K562 (cell line): ENCODE measurements at regions not wholly inside any gene's neighbourhood (a gene's known extent, or its start where the extent isn't known, plus 50 kb on each side); places are given as distances from the start of the nearest gene placed in this dataset.

ENCODE experiments used
- ATAC-seq: fragments of 200-7000 bp; cut with Tn5 transposase; 3 replicates; pipeline ENCODE4 v1.9.1; 2020; ENCODE audit warnings: moderate library complexity
- BruUV-seq: library from RNA; stranded (reverse); fragments of 400-500 nt; replicated peaks from 2 replicates; lab custom pipeline; 2021; lab: Mats Ljungman, UMichigan
- CTCF ChIA-PET: fragments of 300-600 bp; formaldehyde crosslinking; extraction: SDS; loops from one replicate; lab custom pipeline; 2021; ENCODE audit warnings: low intra/inter-chr PET ratio; lab: Yijun Ruan, JAX
- POLR2A ChIA-PET: fragments of 300-600, 350-650 bp; sonication (Branson Sonifier 250); formaldehyde crosslinking; extraction: SDS; loops from one replicate; lab custom pipeline; 2021; ENCODE audit warnings: antibody characterized with exemption, inconsistent platforms; lab: Yijun Ruan, JAX
- DNase-seq, 4 experiments: peaks; one replicate each; pipeline versions ENCODE4 v3.0.0 to v3.0.0-alpha.2; 2011 to 2018; ENCODE audit warnings: low spot score in 3 of 4, mixed read lengths in 3 of 4; ENCODE audit errors: extremely low read depth in 1 of 4
- FAIRE-seq: peaks from 2 replicates; lab custom pipeline; 2011; peaks lifted over from hg19 to GRCh38; lab: Jason Lieb, UNC
- H2AFZ ChIP-seq: 2 replicates; pipeline ENCODE4 v1.6.0; 2011; ENCODE audit warnings: low read depth, low read length, control low read depth, inconsistent platforms
- H3K27ac ChIP-seq: fragments of 200-600 bp; 3 replicates; pipeline ENCODE4 v1.8.0; 2011; ENCODE audit warnings: low read depth, mild to moderate bottlenecking, control low read depth, inconsistent platforms, low read length, moderate library complexity, mixed read lengths; ENCODE audit errors: extremely low read depth
- H3K27me3 ChIP-seq, 2 experiments: fragments of 300-600 bp in 1 of 2; 2 replicates in 1 of 2; 3 replicates in 1 of 2; pipeline versions ENCODE4 v1.6.0 to v1.8.0; 2011; ENCODE audit warnings: inconsistent platforms in 2 of 2, low read length in 2 of 2, mild to moderate bottlenecking in 1 of 2, mixed read lengths in 1 of 2, moderate library complexity in 1 of 2; ENCODE audit not compliant: control insufficient read depth in 2 of 2, insufficient read depth in 2 of 2
- H3K36me3 ChIP-seq: fragments of 300-600 bp; 3 replicates; pipeline ENCODE4 v1.8.0; 2011; ENCODE audit warnings: mild to moderate bottlenecking, low read length, inconsistent platforms; ENCODE audit not compliant: control insufficient read depth, insufficient read depth
- H3K4me1 ChIP-seq, 2 experiments: fragments of 200-600 bp in 1 of 2; replicated peaks in 1 of 2; 2 replicates in 1 of 2; 3 replicates in 1 of 2; pipeline versions ENCODE4 v1.5.1 to v1.8.0; 2011; ENCODE audit warnings: inconsistent platforms in 2 of 2, low read length in 2 of 2, mild to moderate bottlenecking in 1 of 2, mixed read lengths in 1 of 2, moderate library complexity in 1 of 2; ENCODE audit not compliant: control insufficient read depth in 2 of 2, insufficient read depth in 2 of 2
- H3K4me2 ChIP-seq: 2 replicates; pipeline ENCODE4 v1.6.1; 2011; ENCODE audit warnings: low read length, control low read depth, inconsistent platforms, mixed read lengths; ENCODE audit not compliant: insufficient read depth
- H3K4me3 ChIP-seq: fragments of 200-600 bp; sonication (generic), shearing (Covaris generic); 2 replicates; pipeline ENCODE4 v1.5.1; 2016; ENCODE audit warnings: control low read depth, inconsistent platforms
- H3K79me2 ChIP-seq: fragments of 200-600 bp; 3 replicates; pipeline ENCODE4 v1.8.0; 2011; ENCODE audit warnings: low read length, inconsistent platforms; ENCODE audit not compliant: control insufficient read depth, insufficient read depth
- H3K9ac ChIP-seq, 2 experiments: 2 replicates each; pipeline versions ENCODE4 v1.6.0 to v1.6.1; 2011; ENCODE audit warnings: low read depth in 2 of 2, low read length in 2 of 2, control low read depth in 1 of 2, inconsistent platforms in 1 of 2, mild to moderate bottlenecking in 1 of 2, mixed read lengths in 1 of 2; ENCODE audit not compliant: insufficient read depth in 1 of 2
- H3K9me1 ChIP-seq: one replicate; pipeline ENCODE4 v1.6.0; 2011; ENCODE audit warnings: inconsistent platforms, mild to moderate bottlenecking, low read length, moderate library complexity; ENCODE audit not compliant: control insufficient read depth, insufficient read depth
- H3K9me3 ChIP-seq: replicated peaks from 2 replicates; pipeline ENCODE4 v1.5.1; 2011; ENCODE audit warnings: low read depth, low read length, inconsistent platforms; ENCODE audit not compliant: control insufficient read depth, insufficient read depth
- H4K20me1 ChIP-seq: replicated peaks from 2 replicates; pipeline ENCODE4 v1.6.1; 2011; ENCODE audit warnings: low read length, inconsistent platforms, mixed read lengths; ENCODE audit not compliant: control insufficient read depth, insufficient read depth
- ATF7 ChIP-seq: fragments of 450-650 bp; IDR thresholded peaks from 2 replicates; pipeline ENCODE4 v1.7.1; 2014; ENCODE audit warnings: mild to moderate bottlenecking, moderate library complexity
- FOXM1 ChIP-seq, 2 experiments: fragments of 450-650 bp in 1 of 2; sonication (generic) in 1 of 2; formaldehyde crosslinking in 1 of 2; IDR thresholded peaks; 2 replicates each; pipeline versions ENCODE4 v1.6.1 to v1.9.0; 2017 to 2022; ENCODE audit warnings: low read depth in 2 of 2, mild to moderate bottlenecking in 2 of 2, missing genetic modification reagents in 1 of 2, moderate library complexity in 1 of 2
- GTF2A2 ChIP-seq: IDR thresholded peaks from 2 replicates; pipeline ENCODE4 v1.6.1; 2016; ENCODE audit warnings: mild to moderate bottlenecking, missing genetic modification characterization, missing compliant biosample characterization
- GTF2B ChIP-seq: IDR thresholded peaks from 2 replicates; pipeline ENCODE4 v1.6.1; 2011; ENCODE audit not compliant: insufficient read length; ENCODE audit errors: extremely low read depth
- IFI16 ChIP-seq: fragments of 250-450 bp; sonication (Bioruptor Pico); IDR thresholded peaks from 2 replicates; pipeline ENCODE4 v2.1.2; 2022; ENCODE audit warnings: mild to moderate bottlenecking, inconsistent platforms
- MLX ChIP-seq, 2 experiments: fragments of 450-650 bp in 1 of 2; sonication (generic) in 1 of 2; formaldehyde crosslinking; conservative IDR thresholded peaks; 2 replicates each; pipeline versions ENCODE4 v1.4.0 to v1.8.1; 2020 to 2022; ENCODE audit warnings: mild to moderate bottlenecking in 1 of 2, missing genetic modification reagents in 1 of 2
- NFE2 ChIP-seq: IDR thresholded peaks from 2 replicates; pipeline ENCODE4 v1.6.1; 2014; ENCODE audit warnings: antibody characterized with exemption, low read depth
- NONO ChIP-seq, 2 experiments: fragments of 200-400 bp in 1 of 2; fragments of 450-650 bp in 1 of 2; formaldehyde crosslinking in 1 of 2; IDR thresholded peaks; 2 replicates each; pipeline ENCODE4 v1.6.1; 2017; ENCODE audit warnings: low read depth in 2 of 2, mild to moderate bottlenecking in 2 of 2, moderate library complexity in 2 of 2, low read length in 1 of 2
- PKNOX1 ChIP-seq: fragments of 450-650 bp; IDR thresholded peaks from 2 replicates; pipeline ENCODE4 v1.6.1; 2016
- PML ChIP-seq: IDR thresholded peaks from 2 replicates; pipeline ENCODE4 v1.6.1; 2012; ENCODE audit warnings: low read length, inconsistent platforms
- TAF15 ChIP-seq: fragments of 200-400 bp; formaldehyde crosslinking; IDR thresholded peaks from 2 replicates; pipeline ENCODE4 v1.6.1; 2017; ENCODE audit warnings: mild to moderate bottlenecking, low read depth, low read length, moderate library complexity
- ZBTB12 ChIP-seq: fragments of 250-450 bp; sonication (Bioruptor Pico); IDR thresholded peaks from 2 replicates; pipeline ENCODE4 v1.4.0; 2020
- ZNF24 ChIP-seq: fragments of 450-650 bp; IDR thresholded peaks from 2 replicates; pipeline ENCODE4 v1.6.1; 2016
- ZNF3 ChIP-seq: fragments of 250-450 bp; sonication (Bioruptor Pico); IDR thresholded peaks from 2 replicates; pipeline ENCODE4 v1.5.0; 2021; ENCODE audit warnings: mild to moderate bottlenecking, moderate library complexity
- ZNF324 ChIP-seq: fragments of 250-450 bp; sonication (Bioruptor Pico); IDR thresholded peaks from 2 replicates; pipeline ENCODE4 v1.4.0; 2020; ENCODE audit warnings: mild to moderate bottlenecking
- WGBS: fragments of 100-300 bp; shearing (Covaris generic); methylation state at CpG from one replicate; pipeline ENCODE4 v1.1.6; 2016; ENCODE audit warnings: low coverage, mixed read lengths; ENCODE audit not compliant: insufficient coverage; ENCODE audit errors: missing lambda C conversion rate; 5-methylcytosine and 5-hydroxymethylcytosine counted together
- in situ Hi-C: fragments of 300-500 bp; cut with MboI; formaldehyde crosslinking; loops from 4 replicates; pipeline ENCODE4 v1.15.0; 2018; ENCODE audit warnings: inconsistent platforms, mixed read lengths
- intact Hi-C: fragments of 100-400 bp; cut with micrococcal nuclease; formaldehyde crosslinking; loops from 2 replicates; pipeline ENCODE4 v1.14.2; 2022

GRCh38 chr7:88458279-88458678, 151.6 kb upstream of the STEAP4 start:
- no peaks in the 10 kb centered on the region for H4K20me1 ChIP-seq
- no peak for DNase-seq
- no peaks in the 10 kb centered on the region for H3K36me3 ChIP-seq
- ChIA-PET POLR2A (no interaction called here), CTCF (no interaction called here)
- no peaks in the 10 kb centered on the region for H3K9me1 ChIP-seq
- H3K79me2 ChIP-seq = no peaks in the 10 kb centered on the region
- no peak for ATAC-seq
- no peak for FAIRE-seq
- H3K4me2 ChIP-seq = no peak overlapping the region
- intact Hi-C loops = no loop called here
- H2AFZ ChIP-seq = no peak overlapping the region
- no peak for TF ChIP-seq NFE2
- TF ChIP-seq GTF2B = no peak
- H3K4me3 ChIP-seq = no peak overlapping the region
- H3K27me3 ChIP-seq = no peaks in the 10 kb centered on the region
- H3K27ac ChIP-seq = no peak overlapping the region
- in situ Hi-C loops = no loop called here
- BruUV-seq = no TSS peak
- H3K9ac ChIP-seq = no peak overlapping the region
- H3K4me1 ChIP-seq = no peaks in the 10 kb centered on the region
- no peaks in the 10 kb centered on the region; the same call in 1 of the 2 replicates for H3K9me3 ChIP-seq

GRCh38 chr7:88457320-88457719, 150.6 kb upstream of the STEAP4 start:
- in situ Hi-C loops (no loop called here), intact Hi-C loops (no loop called here)
- Histone ChIP-seq H3K4me3 (no peak overlapping the region), H3K9me1 (no peaks in the 10 kb centered on the region), H3K27me3 (no peaks in the 10 kb centered on the region), H3K4me1 (no peaks in the 10 kb centered on the region), H4K20me1 (no peaks in the 10 kb centered on the region), H2AFZ (no peak overlapping the region), H3K27ac (no peak overlapping the region), H3K79me2 (no peaks in the 10 kb centered on the region), H3K36me3 (no peaks in the 10 kb centered on the region), H3K9me3 (no peaks in the 10 kb centered on the region; the same call in 1 of the 2 replicates), H3K4me2 (no peak overlapping the region), H3K9ac (no peak overlapping the region)
- no peak for ATAC-seq
- ChIA-PET POLR2A (no interaction called here), CTCF (no interaction called here)
- DNase-seq = no peak
- no peak for FAIRE-seq
- BruUV-seq = no TSS peak
- 0% methylated on average over 1 of the region's 1 CpG for WGBS
- TF ChIP-seq ZNF24 = no peak
- no peak for TF ChIP-seq IFI16
- no peak for TF ChIP-seq PKNOX1
- no peak for TF ChIP-seq MLX (CRISPR knock-in tag; conservative IDR thresholded peaks at IDR 0.05)
- TF ChIP-seq PML = no peak
- TF ChIP-seq NONO (IDR thresholded peaks at IDR 0.05; ENCODE audit: low read depth in 2 of 2, low read length in 1 of 2) = no peak
- TF ChIP-seq FOXM1 (IDR thresholded peaks at IDR 0.05; ENCODE audit: low read depth) = no peak
- no peak for TF ChIP-seq FOXM1 (CRISPR knock-in tag; IDR thresholded peaks at IDR 0.05; ENCODE audit: low read depth)
- TF ChIP-seq ZNF3 = no peak
- no peak for TF ChIP-seq TAF15
- TF ChIP-seq ZNF324 (CRISPR knock-in tag) = no peak
- TF ChIP-seq GTF2A2 (tag) = no peak
- no peak for TF ChIP-seq ZBTB12
- TF ChIP-seq ATF7 = no peak
